HuH-7 (cell line): ENCODE measurements at regions not wholly inside any gene's neighbourhood (a gene's known extent, or its start where the extent isn't known, plus 50 kb on each side); places are given as distances from the start of the nearest gene placed in this dataset.

Experiments
- DNase-seq: peaks from one replicate; pipeline ENCODE4 v3.0.0; 2011; ENCODE audit warnings: low spot score

DNA sequence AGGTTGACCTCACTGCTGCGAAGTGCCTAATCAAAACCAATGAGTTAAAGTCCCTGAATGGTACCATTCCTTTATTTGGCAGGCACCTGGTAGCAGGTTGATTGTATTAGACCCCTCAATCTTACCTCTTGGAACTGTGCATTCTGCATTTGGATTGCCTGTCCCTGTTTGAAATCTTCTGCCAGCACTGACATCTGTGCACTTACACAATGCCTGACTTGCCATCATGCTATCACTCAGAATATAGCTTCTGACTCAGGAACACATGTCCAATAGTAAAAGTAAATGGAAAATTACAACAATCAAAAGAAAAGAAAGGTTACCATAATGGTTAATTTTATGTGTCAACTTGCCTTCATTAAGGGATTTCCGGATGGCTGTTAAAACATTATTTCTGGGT, 366.0 kb upstream of the PDGFD start:
- DNase-seq, result no peak

GRCh38 chr11:104529213-104529612, 365.3 kb upstream of the PDGFD start:
- DNase-seq, result no peak

- DNase-seq, result no peak
These were observed 362.1 kb upstream of the PDGFD start for GRCh38 chr11:104526006-104526405.

DNA sequence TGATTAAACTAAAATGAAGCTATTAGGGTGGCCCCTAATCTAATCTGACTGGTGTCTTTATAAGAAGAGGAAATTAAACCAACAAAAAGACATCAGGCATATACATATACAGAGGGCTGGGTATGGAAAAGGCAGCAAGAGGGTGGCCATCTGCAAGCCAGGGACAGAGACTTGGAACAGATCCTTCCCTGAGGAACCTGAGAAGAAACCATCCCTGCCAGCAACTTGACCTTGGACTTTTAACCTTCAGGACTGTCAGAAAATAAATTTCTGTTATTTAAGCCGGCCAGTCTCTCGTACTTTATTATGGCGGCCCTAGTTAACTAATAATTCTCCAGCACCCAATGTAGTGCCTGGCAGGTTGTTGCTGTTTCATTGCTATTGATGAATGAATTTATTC, 361.5 kb upstream of the PDGFD start:
- DNase-seq, result no peak

GRCh38 chr11:104524254-104524653, 360.3 kb upstream of the PDGFD start:
- DNase-seq, result no peak

GRCh38 chr11:104523611-104524010, 359.7 kb upstream of the PDGFD start:
- no peak for DNase-seq

DNA sequence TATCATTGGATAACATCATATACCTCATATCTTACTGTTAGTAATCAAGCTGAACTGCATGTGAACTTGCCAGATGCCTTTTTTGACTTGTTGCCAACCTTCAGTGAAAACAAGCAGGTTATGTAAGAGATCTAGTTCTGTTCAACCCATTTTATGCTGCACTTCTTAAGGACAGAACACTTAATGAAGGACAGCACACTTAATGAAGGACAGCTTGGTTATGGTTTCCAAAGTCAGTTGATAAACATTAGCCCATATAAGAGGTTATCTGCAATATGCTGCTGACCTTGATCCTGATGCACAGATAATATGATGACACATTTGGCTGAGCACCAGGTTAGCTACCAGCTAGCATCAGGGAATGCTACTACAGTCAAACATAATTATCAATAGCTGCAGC, 358.7 kb upstream of the PDGFD start:
- DNase-seq, result no peak

DNA sequence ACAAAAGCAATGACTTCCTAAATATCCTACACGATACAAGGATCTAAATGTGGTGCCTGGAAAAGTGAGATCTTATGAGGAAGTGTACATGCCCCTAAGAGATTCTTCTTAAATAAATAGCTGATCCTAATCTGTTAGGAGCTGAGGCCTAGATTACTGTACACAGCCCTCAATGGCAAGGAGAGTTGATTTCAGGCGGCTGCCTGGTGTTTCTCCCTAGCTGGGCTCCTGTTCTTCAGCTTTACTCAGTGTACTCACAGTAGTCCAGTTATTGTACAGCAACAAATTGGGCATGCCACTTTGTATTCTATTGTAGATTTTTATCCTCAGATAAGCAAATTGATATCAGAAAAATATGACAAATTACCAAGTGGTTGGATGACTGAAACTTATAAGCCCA, 358.2 kb upstream of the PDGFD start:
- DNase-seq, result no peak

DNA sequence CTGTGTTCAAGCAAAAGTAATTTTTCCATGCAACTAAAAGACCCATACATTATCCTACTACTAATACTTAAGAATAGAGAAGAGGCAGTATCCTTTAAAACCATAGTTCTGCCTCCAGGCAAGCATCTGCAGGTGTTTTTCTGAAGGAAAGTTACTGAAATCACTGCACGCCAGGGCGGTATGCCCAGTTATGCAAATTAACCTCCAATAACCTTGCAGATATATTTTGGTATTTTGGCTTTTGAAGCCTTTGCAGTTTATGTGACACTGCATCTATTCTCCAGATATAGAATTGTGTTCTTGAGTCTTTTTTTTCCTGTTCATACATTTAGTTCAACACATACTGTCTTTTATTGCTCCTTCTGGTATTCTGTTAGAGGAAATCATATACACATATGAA, 346.2 kb upstream of the PDGFD start:
- DNase-seq, result no peak

DNA sequence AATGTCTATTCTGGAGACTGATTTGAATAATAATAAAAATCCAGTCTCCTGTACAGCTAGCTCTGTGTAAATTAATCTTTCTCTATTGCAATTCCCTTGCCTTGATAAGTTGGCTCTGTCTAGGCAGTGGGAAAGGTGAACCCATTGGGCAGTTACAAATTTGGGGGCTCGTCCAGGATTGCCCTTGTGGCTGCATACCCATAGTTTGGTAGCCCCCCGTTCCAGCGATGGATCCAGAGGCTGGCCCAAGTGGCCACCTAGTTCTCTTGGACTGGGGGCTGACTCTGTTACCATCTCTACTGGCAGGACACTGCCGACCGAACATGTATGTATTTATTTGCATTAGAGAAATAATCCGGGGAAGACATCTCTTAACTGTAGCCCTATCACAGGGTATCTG, 326.2 kb upstream of the PDGFD start:
- no peak for DNase-seq

GRCh38 chr11:104488561-104488960, 324.6 kb upstream of the PDGFD start:
- no peak for DNase-seq

DNA sequence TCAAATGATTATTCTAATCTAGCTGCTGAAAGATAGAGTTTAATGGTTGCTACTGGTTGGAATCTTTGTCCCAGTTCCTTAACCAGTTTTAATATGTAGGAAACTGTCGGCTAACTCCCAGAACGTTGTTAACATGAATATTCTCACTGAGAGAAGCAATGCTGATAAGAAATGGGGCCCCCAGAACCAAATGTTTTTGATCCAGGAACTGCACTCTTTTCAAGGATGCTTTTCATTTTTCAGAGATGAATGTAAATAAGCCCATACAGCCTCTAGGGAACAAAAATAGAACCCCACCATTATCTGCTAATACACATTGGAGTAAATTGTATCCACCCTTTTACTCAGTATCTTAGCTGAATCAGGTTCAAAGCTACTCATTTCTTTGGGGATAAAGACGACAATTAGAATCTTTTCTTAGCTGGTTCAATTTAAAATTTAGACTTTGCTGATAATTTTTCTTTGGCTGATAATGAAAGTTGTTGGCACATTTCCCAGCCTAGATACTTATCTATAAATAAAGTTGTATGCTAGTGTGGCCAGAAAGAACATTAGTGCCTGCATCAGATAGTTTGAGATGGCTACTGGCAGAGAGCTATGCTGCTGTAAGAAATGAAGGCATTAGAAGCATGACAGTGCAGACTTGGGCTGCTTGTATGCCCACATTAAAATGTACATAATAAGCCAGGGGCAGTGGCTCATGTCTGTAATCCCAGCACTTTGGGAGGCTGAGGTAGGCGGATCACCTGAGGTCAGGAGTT, 323.3 kb upstream of the PDGFD start:
- DNase-seq, result no peak

- DNase-seq, result no peak
These were observed 321.0 kb upstream of the PDGFD start for GRCh38 chr11:104484804-104485554.

DNA sequence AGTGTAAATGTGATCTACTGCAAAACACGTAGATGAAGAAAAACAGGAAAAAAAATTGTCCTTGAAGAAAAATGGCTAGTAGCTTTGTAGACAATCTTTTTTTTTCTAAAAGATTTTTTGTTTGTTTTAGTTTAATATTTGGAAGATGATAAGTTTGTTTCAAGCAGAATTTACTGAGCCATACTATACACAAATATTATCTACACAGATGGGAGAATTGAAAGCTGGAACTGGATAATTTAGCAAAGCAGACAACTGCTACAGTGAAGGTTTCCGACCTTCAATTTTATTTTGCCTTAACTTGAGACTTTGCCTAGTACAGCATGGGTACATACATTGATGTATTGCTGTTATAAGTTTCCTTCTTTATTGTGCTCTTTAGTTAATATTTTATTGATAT, 313.0 kb upstream of the PDGFD start:
- no peak for DNase-seq

GRCh38 chr11:104476454-104476853, 312.5 kb upstream of the PDGFD start:
- DNase-seq, result no peak

- DNase-seq, result no peak
These were observed 303.5 kb upstream of the PDGFD start for GRCh38 chr11:104467404-104467803.

DNA sequence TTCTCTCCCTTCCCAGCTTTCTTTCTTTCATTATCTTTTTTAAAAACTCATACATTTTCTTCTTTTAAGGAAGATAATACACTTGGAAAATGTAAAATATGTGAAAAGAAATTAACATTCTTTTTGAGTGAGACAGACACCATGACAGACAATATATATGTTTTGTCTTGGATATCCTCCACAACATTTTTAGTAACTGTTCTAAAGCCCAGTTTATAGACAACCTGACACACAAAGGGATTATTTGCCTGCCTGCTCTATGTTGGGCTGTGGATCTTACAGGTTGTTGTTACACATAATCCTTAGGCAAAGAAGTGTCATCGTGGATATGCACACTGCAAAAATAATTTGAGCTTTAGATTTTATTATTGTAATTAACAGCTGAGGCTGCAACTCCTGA, 301.4 kb upstream of the PDGFD start:
- DNase-seq, result no peak

DNA sequence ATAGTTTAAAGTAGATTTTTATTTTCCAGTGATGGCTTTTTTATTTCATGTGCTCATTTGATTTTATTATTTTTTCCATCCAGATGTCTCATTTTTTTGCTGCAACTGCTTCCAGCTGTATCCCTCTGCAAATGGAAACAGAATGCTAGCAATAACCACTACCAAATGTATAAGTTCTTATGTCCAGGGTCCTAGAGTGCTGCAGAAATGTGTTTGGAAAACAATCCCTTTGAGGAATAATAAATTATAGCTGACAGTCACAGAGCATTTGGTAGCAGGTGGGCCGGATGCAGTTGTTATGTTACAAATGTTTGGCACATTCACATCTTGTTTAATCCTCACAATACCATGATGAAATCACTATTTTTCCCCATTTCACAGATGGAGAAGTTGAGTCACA, 300.7 kb upstream of the PDGFD start:
- no peak for DNase-seq

- DNase-seq, result no peak
These were observed 298.4 kb upstream of the PDGFD start for GRCh38 chr11:104462341-104462740.

DNA sequence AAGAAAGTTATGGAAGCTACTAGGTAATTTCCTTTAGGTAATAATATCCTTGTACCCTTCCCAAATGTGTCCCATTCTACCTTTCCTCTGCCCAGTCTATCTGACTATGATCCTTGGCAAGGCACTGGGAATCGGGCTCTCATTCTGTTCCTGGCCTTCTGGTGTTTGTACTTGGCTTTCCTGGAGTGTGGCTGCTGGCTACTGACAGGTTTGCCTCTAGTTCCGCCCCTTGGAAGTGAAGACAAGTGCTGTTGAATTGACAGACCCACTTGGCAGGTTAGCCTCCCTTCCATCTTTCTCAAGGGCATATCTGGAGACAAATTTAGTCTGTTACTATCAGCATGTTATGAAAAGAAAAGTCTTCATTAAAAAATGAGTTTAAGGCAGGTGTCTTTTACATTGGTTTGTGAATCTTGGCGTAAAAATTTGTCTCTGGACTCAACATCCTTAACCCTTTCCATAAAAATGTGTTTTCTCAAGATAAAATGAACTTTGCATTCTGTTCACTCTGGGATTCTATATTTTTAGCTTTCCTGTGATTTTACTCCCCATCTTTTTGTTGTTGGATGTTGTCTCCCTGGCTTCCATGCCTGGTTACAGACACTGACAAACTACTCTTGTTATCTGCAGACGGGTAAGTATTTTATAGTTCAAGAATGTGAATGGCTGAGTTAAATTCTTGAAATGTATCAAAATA, 287.4 kb upstream of the PDGFD start:
- DNase-seq, result no peak

GRCh38 chr11:104443387-104443786, 279.4 kb upstream of the PDGFD start:
- DNase-seq, result no peak

DNA sequence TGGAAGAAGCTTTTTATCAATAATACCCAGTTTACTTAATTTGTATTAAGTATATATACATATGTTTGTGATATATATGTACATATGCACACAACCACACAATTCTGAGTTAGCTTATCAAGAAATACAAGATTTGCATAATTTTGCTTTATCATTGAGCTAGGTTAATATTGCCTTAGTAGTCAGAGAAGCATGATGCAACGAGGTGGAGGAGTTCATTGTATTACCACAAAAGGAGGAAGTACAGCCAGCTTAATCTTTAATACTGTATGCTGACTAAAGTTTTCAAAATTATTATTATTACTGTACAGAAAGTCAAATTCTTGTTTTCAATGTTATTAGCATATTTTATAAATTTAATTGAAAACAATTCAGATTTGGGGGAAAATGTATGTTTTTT, 278.4 kb upstream of the PDGFD start:
- DNase-seq, result no peak

DNA sequence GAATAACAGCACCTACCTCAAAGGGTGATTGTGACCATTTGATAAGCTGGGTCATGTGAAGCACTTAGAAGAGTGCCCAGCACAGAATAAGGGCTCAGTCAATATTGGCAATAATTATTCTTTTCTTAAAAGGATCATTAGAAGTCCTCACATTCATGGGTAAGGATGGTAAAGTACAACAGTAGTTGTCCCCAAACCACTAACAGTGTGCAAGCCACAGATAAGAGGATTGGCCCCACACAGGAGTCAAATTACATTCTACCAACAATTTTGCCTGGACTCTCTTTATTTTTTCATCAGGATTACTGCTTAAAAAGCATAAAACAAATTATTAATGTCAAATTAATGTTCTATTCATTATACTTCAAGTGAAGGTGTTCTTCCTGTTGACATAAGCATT, 271.5 kb upstream of the PDGFD start:
- no peak for DNase-seq
